NCI-H345 treated with DMSO at 0.1 percent for 48 hours (cell line): ENCODE measurements at regions not wholly inside any gene's neighbourhood (a gene's known extent, or its start where the extent isn't known, plus 50 kb on each side); places are given as distances from the start of the nearest gene placed in this dataset.
A peak's percentile ranks its signal among the peaks of the same experiment; 100 is the strongest.

ENCODE experiments used
- DNase-seq: peaks from one replicate; lab custom pipeline; 2025; ENCODE audit not compliant: unreplicated experiment; lab: John Stamatoyannopoulos, UW

DNA sequence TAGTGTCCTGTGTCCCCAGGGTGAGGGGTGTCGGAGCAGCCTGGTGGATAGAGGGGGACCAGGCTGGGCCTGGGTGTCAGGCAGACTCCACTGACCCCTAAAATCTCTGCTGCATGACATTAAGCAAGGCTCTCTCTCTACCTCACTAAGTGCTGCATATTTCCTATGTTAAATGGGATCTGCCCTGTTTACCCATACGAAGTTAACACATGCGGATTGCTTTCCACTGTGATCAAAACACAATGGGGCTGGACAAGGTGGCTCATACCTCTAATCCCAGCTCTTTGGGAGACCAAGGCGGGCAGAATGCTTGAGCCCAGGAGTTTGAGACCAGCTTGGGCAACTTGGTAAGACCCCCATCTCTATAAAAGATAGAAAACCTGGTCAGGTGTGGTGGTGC is 426.2 kb downstream of the MIAT start:
- DNase-seq: no peak

DNA sequence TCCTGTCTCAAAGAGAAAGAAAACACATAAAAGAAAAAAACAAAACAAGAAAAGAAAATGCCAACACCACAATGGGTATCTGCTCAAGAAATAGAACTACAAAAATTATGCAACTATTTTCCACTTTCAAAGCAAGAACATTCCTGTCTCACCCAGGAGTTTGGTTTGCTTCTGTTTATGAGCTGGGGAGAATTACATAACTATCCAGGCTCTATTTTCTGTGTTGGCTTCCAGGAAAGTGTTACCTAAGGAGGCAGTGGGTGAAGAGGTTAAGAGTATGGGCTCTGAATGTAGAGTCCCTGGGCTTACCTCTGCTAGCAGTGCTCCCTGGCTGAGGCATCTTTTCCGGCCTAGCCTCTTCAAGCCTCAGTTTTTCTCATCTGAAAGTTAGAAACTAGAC is 426.7 kb downstream of the MIAT start:
- DNase-seq: no peak

DNA sequence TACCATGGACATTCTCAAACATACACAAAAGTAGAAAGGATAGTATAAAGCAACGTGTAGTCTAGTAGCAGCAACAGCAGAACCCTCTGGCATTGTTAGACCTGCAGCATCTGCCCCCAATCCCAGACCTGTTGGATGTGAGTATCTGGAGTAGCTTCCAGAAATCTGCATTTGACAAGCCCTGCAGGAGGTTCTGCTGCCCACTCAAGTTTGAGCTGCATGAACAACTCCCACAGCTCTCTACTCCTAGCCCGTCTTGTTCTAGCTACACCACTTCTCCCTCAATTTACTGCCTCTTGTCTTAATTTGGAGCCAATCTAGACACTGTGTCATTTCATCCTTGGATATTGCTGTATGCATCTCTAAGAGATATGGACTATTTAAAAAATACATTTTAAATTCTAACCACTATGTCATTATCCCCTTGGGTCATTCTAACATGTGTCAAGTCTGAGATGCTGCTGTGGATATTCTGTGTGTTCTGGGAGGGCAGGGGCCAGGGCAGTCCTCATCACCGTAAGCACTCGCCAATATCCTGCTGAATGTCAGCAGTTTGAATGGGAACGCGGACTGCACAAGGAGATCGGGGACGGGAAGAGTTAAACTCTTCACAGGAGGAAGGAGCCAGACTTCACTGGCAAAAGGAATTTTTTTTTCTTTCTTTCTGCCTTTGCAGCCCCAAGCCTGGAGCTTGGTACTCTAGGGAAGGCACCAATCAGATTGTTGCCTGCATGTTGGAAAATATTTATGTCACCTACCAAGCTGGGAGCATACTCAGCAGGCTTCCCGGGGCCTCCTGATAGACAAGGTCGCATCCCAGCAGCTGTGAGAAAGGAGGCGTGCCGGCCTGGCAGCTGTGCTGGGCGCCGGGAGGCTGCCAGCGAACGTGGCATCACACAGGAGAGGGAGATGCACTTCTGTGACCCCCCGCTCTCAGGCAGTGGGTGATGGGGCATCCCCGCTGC is 429.0 kb downstream of the MIAT start:
- DNase-seq: no peak

DNA sequence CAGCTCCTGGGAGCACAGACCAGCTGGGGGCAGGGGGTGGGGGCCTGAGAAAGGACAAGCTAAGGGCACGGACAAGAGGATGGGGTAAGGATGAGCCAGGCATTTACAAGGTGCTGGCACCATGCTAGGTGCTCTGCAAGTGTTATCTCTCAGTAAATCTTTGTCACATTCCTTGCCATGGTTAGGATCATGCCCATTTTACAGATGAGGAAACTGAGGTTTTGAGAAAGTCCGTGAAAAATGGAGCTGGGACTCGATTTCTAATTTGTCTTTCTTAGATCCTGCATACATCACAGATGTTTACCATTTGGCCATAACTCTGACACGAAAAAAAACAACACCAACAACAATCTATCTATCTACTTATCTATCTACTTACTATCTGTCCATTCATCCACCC is 429.7 kb downstream of the MIAT start:
- no peak for DNase-seq

DNA sequence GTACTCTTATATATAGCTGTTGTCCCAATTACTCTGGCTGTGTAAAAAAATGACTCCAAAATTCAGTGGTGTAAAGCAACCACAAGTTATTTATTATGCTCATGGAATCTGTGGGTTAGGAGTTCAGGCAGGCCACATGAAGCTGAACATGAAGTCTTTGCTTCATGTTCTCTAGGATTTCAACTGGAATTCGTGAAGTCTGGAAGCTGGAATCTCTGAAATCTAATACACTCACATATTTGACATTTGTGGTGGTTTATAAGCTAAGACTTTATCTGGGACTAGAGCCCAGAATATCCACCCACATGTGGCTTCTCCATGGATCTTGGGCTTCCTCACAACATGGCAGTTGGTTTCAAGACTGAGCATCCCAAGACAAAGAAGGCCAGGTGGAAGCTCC is 430.6 kb downstream of the MIAT start:
- DNase-seq: no peak

DNA sequence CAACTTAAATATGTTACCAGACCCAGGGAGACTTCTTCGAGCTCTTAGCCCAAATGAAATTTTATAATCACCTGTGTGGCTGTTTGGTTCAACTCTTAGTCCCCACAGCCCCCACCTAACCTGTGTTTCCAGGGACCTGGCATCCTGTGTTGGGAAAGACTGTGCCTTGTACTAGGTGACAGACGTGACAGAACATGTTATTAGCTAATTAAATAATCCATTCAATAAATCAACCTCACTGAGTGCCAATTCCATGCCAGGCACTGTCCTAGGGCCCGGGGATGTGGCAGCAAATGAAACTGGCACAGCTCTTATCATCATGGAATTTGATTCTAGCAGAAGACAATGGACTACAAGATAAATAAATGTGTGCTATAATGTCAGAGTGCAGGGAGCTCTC is 431.9 kb downstream of the MIAT start:
- no peak for DNase-seq

DNA sequence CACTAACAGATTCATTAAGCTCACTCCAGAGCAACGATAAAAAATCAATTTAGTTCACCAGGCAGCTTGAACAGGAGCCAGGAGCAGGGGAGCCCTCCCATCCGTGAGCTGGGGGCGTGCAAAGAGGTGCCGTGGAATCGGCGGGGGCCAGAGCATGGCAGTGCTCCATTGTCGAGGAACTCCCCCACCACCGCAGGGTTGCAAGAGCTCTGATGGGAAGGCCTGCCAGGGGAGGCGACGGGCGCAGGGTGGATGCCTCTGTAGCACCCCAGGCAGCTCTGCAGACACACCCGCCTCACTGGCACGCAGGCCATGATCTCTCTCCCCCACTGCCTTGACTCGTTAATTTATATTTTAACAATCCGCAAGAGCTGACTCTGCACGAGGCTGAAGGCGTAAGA is 433.2 kb downstream of the MIAT start:
- DNase-seq: no peak

DNA sequence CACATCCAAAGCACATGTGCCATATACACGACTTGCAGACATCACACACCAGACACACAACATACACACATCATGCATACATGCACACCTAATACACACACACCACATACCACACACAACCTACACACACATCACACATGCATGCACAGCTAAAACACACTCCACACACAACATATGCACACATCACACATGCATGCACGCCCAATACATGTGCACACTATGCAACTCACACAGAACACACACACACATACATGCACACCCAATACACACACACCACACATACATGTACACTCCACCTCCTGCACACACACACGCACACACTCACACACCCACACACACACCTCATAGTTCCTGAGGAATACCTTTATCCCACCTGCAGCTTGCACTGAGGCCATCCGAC is 436.0 kb downstream of the MIAT start:
- no peak for DNase-seq

DNA sequence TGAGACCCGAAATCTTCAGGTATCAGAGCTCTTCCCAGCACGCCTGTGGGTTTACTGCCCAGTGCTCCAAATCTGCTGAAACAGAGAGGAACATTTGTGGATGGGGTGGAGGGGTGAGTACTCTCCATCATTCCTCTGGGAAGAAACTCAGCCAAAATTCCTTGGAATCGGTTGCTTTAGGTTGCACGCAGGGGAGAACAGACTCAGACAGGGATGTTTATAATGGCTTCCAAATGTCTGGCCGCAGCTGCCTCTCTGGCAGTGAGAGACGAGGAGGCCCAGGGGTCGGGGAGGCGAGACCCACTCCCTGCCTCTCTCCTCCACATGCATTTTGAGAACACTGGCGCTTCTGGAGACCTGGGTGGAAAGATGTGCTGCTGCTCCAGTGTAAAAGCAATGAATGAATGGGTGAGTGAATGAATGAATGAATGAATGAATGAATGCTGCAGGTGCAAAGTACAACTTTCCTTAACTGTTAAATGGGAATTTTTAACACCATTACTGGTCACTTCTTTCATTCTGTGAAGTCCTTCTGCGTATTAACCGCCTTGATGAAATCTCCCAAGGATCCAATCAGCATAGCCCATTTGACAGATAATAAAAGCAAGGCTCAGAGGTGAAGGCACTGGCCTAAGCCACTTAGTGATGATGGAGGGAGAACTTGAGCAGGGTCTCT is 437.4 kb downstream of the MIAT start:
- DNase-seq: no peak

DNA sequence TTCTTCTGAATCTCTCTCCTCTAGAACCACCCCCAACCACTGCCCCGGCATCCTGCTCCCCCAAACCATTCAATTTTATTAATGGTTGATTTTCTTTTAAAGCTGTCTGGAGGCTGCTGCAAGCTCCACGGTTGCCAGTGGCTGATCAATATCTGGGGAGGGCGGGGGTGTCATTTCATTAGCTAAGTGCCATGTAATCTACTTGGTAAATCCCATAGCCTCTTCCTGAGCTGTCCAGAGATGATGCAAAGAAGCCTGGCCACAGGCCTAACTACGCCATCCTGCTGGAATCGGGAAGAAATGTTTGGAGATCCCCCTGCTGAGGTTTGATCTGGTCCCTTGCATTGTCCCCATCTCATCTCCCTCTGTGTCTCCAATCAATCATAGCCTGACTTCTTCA is 440.1 kb downstream of the MIAT start:
- DNase-seq: no peak

DNA sequence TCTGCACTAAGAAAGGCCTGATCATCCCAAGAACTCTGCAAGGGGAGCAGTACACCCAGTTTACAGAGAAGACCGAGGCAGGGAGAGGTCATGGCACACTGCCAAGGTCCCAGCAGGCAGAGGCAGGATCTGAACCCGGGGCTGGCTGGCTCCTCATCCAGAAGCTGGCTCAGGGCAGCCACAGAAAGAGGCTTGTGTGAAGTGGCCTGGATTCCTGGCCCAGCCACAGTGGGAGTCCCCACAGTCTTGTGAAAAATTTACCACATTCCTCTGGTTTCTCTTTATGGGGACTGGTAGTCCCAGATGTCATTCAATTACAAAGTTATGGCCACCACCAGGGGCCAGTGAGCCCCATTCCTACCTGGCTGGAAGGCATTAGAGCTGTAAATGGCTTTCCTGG is 440.5 kb downstream of the MIAT start:
- no peak for DNase-seq

DNA sequence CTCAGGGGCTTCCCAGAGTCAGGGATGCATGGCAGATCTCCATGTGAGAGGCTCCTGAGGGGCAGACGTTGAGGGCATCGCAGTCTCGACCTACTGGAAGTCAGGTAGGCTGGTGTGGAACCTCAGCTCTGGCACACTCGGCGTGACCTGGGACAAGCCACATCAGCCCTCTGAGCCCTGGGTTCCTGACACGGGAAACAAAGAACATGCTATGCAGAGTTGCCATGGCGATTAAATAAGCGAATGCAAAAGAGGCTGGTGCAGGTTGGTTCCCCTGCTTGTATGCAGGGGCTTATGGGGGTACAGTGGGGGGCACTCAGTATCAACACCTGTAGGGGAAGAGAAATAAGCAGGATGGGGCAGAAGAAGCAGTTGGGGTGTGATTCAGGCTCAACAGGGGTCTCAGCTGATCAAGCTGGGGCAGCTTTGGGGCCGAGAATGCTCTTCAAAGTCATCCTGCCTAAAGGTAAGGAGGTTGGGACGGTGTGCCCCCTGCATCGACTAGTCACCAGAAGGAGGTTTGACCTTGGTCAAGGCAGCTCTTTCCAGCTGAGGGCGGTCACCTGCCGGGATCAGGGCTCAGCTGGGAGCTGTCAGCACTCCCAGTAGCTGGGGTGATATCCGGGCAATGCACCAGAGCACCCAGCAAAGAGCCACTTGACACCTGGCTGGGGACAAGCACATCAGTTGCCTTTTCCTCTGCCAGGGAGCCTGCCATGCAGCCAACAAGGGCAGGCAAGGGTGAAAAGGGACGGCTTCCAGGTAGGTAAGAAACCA is 442.7 kb downstream of the MIAT start:
- no peak for DNase-seq

DNA sequence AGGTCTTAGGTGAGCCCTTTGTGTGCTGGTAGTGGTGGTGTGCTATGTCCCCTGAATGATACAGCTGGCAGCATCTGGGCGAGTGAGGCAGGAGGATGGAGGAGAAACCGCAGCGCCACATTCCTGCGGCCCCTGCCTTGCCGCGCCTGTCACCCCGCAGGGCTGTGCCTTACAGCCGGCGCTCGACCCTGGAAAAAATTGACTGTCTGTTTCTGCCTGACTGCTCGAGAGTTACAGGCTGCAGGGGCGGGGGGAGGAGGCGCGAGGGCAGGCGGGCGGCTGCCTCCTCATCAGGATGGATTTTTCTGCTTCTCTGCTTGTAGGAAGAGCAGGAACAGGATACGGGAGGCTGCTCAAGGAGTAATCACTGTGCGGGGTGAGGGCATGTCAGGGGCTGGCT is 443.4 kb downstream of the MIAT start:
- DNase-seq: no peak

DNA sequence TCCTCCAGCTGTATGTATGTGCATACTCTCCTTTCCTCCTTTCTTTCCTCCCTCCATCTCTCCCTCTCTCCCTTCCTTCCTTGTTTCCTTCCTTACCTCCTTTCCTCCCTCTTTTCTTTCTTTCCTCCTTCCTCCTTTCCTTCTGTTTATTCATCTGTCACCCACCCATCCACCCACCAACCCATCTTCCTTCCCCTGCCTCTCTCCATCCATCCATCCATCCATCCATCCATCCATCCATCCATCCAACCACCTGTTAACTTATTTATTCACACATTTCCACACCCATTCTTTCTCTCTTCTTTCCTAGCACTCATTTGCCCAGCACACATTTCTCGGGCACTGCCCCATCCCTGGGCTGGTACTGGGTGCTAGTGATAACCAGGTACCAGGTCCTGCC is 443.9 kb downstream of the MIAT start:
- no peak for DNase-seq

DNA sequence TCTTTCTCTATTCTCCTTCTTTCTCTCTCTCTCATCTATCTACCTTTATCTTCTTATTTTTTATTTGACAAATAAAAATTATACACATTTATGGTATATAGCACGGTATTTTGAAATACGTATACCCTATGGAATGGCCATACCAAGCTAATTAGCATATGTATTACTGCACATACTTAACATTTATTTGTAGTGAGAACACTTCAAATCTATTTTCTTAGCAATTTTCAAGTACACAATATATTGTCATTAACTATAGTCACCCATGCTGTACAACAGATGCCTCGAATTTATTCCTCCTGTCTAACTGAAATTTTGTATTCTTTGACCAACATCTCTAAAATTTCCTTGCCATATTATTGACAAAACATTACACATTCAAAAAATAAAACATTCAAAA is 447.1 kb downstream of the MIAT start:
- DNase-seq: no peak

DNA sequence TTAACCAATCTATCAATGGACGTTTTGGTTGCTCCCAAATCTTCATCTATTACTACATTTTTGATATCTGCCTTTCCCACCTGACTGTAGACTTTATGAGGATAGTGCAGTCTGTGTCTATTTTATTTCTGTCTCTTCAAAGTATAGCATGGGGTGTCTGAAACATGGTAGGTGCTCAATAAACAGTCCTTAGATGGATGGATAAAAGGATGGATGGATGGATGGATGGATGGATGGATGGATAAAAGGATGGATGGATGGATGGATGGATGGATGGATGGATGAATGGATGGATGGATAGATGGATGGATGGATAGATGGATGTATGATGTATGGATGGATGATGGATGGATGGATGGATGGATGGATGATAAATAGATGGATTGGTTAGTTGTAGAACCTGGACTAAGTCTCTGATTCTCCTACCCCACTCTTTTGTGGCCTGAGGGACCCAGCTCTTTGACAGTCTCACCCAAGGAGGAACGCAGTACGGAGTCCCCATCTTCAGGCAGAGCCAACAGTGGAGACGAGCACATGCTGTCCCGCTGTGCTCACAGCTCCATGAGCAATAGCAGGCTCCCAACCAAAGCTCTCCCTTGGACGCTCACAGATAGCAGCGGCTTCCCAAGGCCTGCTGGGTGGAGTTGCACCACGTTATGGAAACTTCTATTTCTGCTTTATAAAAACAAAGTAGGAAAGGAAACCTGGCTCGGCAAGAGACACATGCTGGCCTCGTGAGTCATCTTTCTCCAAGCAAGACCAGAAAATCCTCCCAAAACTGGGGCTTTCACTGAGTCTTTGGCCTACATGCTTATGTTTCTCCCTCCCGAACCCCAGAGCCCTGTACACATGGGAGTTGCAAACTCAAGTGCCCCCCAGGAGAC is 448.0 kb downstream of the MIAT start:
- DNase-seq: no peak

DNA sequence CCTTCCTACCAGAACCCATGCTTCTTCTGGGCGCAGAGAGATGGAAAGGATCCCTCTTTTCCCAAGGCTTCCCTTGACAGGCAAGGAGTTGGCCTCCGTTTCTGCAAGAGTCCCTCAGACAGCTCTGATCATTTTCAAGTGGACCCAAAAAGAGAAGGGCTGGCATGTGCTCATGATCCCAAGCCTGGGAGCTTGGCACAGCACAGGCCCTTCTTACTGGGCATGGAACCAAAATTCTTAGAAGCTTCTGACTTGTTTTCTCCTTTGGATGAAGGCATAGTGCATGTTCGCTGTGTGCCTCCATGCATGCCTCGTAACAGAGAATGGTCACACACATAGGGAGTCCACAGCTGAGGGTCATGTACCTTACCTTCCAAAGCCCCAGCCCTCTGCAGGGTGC is 449.6 kb downstream of the MIAT start:
- no peak for DNase-seq

DNA sequence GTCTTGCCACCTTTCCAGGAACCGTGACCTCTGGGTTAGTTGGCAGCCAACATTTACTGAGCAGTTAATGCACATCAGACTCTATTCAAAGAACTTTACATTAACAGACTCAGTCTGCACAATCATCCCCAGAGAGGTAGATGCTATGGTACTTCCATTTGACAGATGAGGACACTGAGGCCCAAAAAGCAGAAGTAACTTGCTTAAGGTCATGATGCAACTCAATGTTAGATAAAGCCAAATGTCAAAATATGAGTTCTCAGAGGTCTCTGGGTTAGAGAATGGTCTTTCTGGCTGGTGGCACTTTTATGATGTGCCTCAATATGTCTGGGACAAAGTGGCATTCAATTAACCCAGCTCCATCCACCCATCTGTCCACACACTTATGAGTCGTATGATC is 450.0 kb downstream of the MIAT start:
- DNase-seq: no peak

DNA sequence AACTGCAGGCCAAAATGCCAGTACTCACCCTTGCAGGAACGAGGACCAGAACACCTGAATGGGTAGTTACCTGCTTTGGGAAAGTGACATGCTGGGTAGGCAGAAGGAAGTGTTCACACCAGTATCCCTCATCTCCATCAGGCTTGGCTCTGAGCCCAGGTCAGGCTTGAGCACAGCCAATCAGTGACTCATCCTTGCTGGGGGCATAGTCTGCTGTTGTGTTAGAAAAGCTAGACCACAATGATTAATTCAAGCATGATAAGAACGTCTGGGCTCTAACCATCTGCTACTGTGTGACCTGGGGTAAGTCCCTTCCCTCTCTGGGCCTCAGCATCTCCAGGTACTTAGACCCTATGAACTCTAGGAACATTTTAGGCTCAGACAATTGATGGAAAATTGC is 450.4 kb downstream of the MIAT start:
- peak; percentile 51 for DNase-seq

DNA sequence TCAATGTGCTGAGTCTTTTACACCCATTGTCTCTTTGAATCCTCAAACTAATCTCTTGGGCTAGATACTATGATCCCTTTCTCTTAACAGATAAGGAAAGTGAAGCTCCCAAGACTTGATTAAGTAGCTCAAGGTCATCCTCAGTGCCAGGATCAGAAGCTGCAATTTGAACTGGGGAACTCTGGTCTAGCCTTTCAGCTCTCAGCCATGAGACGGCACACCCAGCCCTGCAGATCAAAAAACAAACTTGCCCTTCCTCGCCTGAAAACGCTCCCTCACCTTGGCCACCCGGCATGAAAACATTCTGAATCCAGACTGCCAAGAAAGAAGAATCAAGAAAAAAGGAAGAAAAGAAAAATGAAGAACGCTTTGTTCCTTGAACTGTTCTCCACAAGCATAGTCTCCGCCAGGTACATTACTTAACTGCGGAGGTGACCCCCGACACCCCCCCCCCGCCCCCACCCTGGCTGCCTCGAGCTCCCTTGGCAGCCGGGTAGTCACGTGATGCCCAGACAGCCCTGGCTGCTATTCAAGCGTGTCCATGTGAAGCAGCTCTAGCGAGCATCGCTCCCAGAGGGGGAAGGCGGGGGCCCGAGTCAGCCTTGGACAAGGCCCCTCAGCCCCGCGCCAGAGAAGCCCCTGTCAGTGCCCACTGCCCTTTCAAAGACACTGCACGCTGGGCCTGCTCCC is 451.2 kb downstream of the MIAT start:
- peak; percentile 12 for DNase-seq
